Adrenal gland (tissue), 5 donors: ENCODE measurements at regions not wholly inside any gene's neighbourhood (a gene's known extent, or its start where the extent isn't known, plus 50 kb on each side); places are given as distances from the start of the nearest gene placed in this dataset.

Source experiments
- CTCF ChIP-seq, 6 experiments: fragments of 450-650 bp in 4 of 6; fragments of 200-600 bp in 2 of 6; sonication (generic) in 1 of 6; IDR thresholded peaks; 1 replicate in 5 of 6; 2 replicates in 1 of 6; pipeline versions ENCODE4 v1.5.1 to v1.8.0; 2016 to 2021; ENCODE audit warnings: antibody characterized with exemption in 6 of 6, mild to moderate bottlenecking in 2 of 6, moderate library complexity in 1 of 6
- POLR2A ChIP-seq, 2 donors: fragments of 450-650 bp; IDR thresholded peaks; one replicate each; pipeline ENCODE4 v1.6.1; 2017; ENCODE audit warnings: antibody characterized with exemption in 2 of 2, mild to moderate bottlenecking in 2 of 2, moderate library complexity in 1 of 2
- donor health status: DM: no; HTN: no; CAD: no.

- TF ChIP-seq CTCF (IDR thresholded peaks at IDR 0.05) (no peak), POLR2A (IDR thresholded peaks at IDR 0.05) (no peak)
These were observed 362.9 kb upstream of the FSIP2 start for GRCh38 chr2:185375731-185376130.
